Vagina (tissue), 2 donors: ENCODE measurements at regions not wholly inside any gene's neighbourhood (a gene's known extent, or its start where the extent isn't known, plus 50 kb on each side); places are given as distances from the start of the nearest gene placed in this dataset.
"Not testable (repeated sequence)": the region's sequence is repeated elsewhere in the genome, so short reads cannot be mapped to it uniquely, and the experiment has no call there.

ENCODE experiments used
- DNase-seq, 2 donors: peaks; one replicate each; pipeline ENCODE4 v3.0.0-alpha.2; 2017; ENCODE audit errors: extremely low spot score in 2 of 2
- H3K27ac ChIP-seq: fragments of 200-600 bp; sonication (generic); one replicate; pipeline ENCODE4 v1.5.1; 2019
- H3K27me3 ChIP-seq: fragments of 200-600 bp; sonication (generic); one replicate; pipeline ENCODE4 v1.5.1; 2019
- H3K36me3 ChIP-seq, 2 donors: fragments of 200-600 bp; sonication (generic); one replicate each; pipeline ENCODE4 v1.5.1; 2017 to 2019
- H3K4me1 ChIP-seq: fragments of 200-600 bp; sonication (generic); one replicate; pipeline ENCODE4 v1.5.1; 2019
- H3K4me3 ChIP-seq, 2 donors: fragments of 200-600 bp; sonication (generic); 1 replicate in 1 of 2; 2 replicates in 1 of 2; pipeline ENCODE4 v1.5.1; 2016 to 2019
- H3K9me3 ChIP-seq: fragments of 200-600 bp; sonication (generic); one replicate; pipeline ENCODE4 v1.5.1; 2019
- CTCF ChIP-seq, 3 experiments: fragments of 450-650 bp in 2 of 3; fragments of 200-600 bp in 1 of 3; sonication (generic) in 1 of 3; IDR thresholded peaks; one replicate each; pipeline ENCODE4 v1.5.1; 2017 to 2019; ENCODE audit warnings: antibody characterized with exemption in 3 of 3, mild to moderate bottlenecking in 2 of 3, moderate library complexity in 2 of 3
- POLR2A ChIP-seq, 2 donors: fragments of 450-650 bp; IDR thresholded peaks; one replicate each; pipeline ENCODE4 v1.6.1; 2017; ENCODE audit warnings: antibody characterized with exemption in 2 of 2, mild to moderate bottlenecking in 2 of 2, moderate library complexity in 2 of 2
- POLR2AphosphoS5 ChIP-seq, 2 donors: sonication (generic); formaldehyde crosslinking; IDR thresholded peaks; one replicate each; pipeline ENCODE4 v1.9.0; 2017; ENCODE audit warnings: antibody characterized with exemption in 2 of 2, mild to moderate bottlenecking in 2 of 2, low read depth in 1 of 2; ENCODE audit not compliant: insufficient read depth in 1 of 2
- intact Hi-C: fragments of 100-400 bp; cut with DNase I; formaldehyde crosslinking; loops from one replicate; pipeline ENCODE4 v1.15.1; 2023

GRCh38 chr13:24563087-24563486, 50.5 kb upstream of the PARP4 start:
- H3K27ac ChIP-seq, result no peak overlapping the region
- no peak overlapping the region for H3K4me3 ChIP-seq
- intact Hi-C loops, result no loop called here
- H3K4me1 ChIP-seq, result no peaks in the 10 kb centered on the region
- no peaks in the 10 kb centered on the region for H3K36me3 ChIP-seq
- no peaks in the 10 kb centered on the region for H3K9me3 ChIP-seq
- TF ChIP-seq CTCF (IDR thresholded peaks at IDR 0.05), result no peak
- no peak for TF ChIP-seq POLR2AphosphoS5 (IDR thresholded peaks at IDR 0.05; ENCODE audit: insufficient read depth in 1 of 2, low read depth in 1 of 2)
- TF ChIP-seq POLR2A (IDR thresholded peaks at IDR 0.05), result no peak
- no peaks in the 10 kb centered on the region for H3K27me3 ChIP-seq
- DNase-seq, result no peak

GRCh38 chr13:24563971-24564370, 51.4 kb upstream of the PARP4 start:
- H3K27ac ChIP-seq, DNase-seq, H3K27me3 ChIP-seq, H3K4me1 ChIP-seq, intact Hi-C loops, H3K9me3 ChIP-seq, H3K4me3 ChIP-seq, H3K36me3 ChIP-seq: not testable (repeated sequence)

DNA sequence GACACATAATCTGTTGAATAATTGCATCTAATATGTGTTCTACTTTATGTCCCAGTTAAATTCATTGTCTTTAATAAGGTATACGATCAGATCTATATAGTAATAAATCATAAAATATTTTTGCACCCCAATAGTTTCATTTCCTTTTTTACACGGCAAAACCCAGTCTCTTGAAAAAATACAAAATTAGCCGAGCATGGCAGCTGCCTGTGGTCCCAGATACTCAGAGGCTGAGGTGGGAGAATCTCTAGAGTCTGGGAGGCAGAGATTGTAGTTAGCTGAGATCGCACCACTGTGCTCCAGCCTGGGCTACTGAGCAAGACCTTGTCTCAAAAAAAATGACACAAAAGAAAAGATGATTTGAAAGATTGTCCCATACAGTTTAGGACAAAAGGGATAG, 52.3 kb upstream of the PARP4 start:
- H3K27ac ChIP-seq, result no peak overlapping the region
- TF ChIP-seq POLR2A (IDR thresholded peaks at IDR 0.05) (no peak), POLR2AphosphoS5 (IDR thresholded peaks at IDR 0.05; ENCODE audit: insufficient read depth in 1 of 2, low read depth in 1 of 2) (no peak), CTCF (IDR thresholded peaks at IDR 0.05) (no peak)
- no peaks in the 10 kb centered on the region for H3K4me1 ChIP-seq
- no peaks in the 10 kb centered on the region for H3K36me3 ChIP-seq
- no peaks in the 10 kb centered on the region for H3K9me3 ChIP-seq
- intact Hi-C loops, result no loop called here
- H3K27me3 ChIP-seq, result no peaks in the 10 kb centered on the region
- no peak overlapping the region for H3K4me3 ChIP-seq
- DNase-seq, result no peak

DNA sequence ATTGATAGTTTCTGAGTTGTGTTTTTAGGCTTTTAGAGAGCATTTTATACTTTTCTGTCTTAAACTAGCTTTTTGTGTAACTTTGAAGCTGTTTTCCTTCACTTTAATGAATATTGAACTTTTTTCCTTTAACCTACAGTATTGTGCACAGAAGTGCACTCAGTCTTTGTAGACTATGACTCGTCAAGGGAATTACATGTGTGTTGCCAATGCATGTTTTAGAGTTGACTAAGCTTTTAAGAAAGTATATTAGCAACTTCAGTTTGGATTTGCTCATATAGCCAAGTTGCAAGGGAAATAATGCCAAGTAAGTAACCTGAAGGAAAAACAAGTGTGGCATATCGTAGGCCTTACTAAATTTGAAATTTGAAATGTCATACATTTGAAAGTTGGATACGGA, 55.0 kb upstream of the PARP4 start:
- H3K36me3 ChIP-seq, DNase-seq, H3K9me3 ChIP-seq, H3K4me1 ChIP-seq, H3K27me3 ChIP-seq, H3K4me3 ChIP-seq, H3K27ac ChIP-seq, intact Hi-C loops: not testable (repeated sequence)

GRCh38 chr13:24574847-24575246, 62.3 kb upstream of the PARP4 start:
- Histone ChIP-seq H3K9me3 (no peaks in the 10 kb centered on the region), H3K4me1 (no peaks in the 10 kb centered on the region), H3K36me3 (no peaks in the 10 kb centered on the region), H3K4me3 (no peak overlapping the region), H3K27me3 (no peaks in the 10 kb centered on the region), H3K27ac (no peak overlapping the region)
- no peak for TF ChIP-seq POLR2AphosphoS5 (IDR thresholded peaks at IDR 0.05; ENCODE audit: insufficient read depth in 1 of 2, low read depth in 1 of 2)
- TF ChIP-seq POLR2A (IDR thresholded peaks at IDR 0.05), result no peak
- TF ChIP-seq CTCF (IDR thresholded peaks at IDR 0.05), result no peak
- no peak for DNase-seq
- intact Hi-C loops, result no loop called here

GRCh38 chr13:24580315-24580714, 67.7 kb upstream of the PARP4 start:
- H3K27me3 ChIP-seq, H3K36me3 ChIP-seq, H3K27ac ChIP-seq, H3K9me3 ChIP-seq, H3K4me1 ChIP-seq, DNase-seq, H3K4me3 ChIP-seq, intact Hi-C loops: not testable (repeated sequence)
- peak in 1 of 3 experiments; percentile 69 for TF ChIP-seq CTCF (IDR thresholded peaks at IDR 0.05)

DNA sequence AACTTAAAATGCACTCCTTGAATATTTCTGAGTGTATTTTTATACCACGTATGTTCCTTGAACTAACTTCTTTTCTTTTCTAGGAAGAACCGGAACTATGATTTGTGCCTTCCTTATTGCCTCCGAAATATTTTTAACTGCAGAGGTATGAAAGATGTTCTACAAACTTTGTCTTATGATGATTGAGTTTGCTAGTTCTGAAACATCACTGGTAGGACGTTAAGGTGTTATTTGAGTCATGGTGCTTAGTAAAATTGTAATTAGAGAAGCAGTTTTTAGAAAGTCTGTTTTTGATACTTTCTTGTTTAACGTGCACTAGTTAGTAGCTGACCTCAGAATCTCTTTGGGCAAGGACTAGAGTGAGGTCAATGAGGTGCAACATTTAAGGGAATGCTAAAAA, 69.0 kb upstream of the PARP4 start:
- H3K9me3 ChIP-seq, H3K27me3 ChIP-seq, intact Hi-C loops, H3K4me3 ChIP-seq, H3K27ac ChIP-seq, H3K4me1 ChIP-seq, H3K36me3 ChIP-seq, DNase-seq: not testable (repeated sequence)

DNA sequence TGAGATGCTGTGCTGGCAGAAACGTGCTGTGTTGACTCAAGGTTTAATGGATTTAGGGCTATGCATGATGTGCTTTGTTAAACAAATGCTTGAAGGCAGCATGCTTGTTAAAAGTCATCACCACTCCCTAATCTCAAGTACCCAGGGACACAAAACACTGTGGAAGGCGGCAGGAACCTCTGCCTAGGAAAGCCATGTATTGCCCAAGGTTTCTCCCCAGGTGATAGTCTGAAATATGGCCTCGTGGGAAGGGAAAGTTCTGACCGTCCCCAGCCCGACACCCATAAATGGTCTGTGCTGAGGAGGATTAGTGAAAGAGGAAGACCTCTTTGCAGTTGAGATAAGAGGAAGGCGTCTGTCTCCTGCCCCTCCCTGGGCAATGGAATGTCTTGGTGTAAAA, 79.1 kb upstream of the PARP4 start:
- H3K4me1 ChIP-seq, intact Hi-C loops, H3K27me3 ChIP-seq, H3K9me3 ChIP-seq, DNase-seq, H3K36me3 ChIP-seq, H3K27ac ChIP-seq, H3K4me3 ChIP-seq: not testable (repeated sequence)

- H3K4me3 ChIP-seq, intact Hi-C loops, H3K4me1 ChIP-seq, H3K27me3 ChIP-seq, H3K9me3 ChIP-seq, H3K36me3 ChIP-seq, H3K27ac ChIP-seq, DNase-seq: not testable (repeated sequence)
Measured at GRCh38 chr13:24597906-24598670, 82.1 kb upstream of the ATP12A start.
